Osteoblast (primary cell): ENCODE measurements at regions not wholly inside any gene's neighbourhood (a gene's known extent, or its start where the extent isn't known, plus 50 kb on each side); places are given as distances from the start of the nearest gene placed in this dataset.

ENCODE experiments used
- DNase-seq: peaks from one replicate; pipeline ENCODE4 v3.0.0; 2011; ENCODE audit warnings: low spot score, mixed read lengths; ENCODE audit not compliant: insufficient read length; ENCODE audit errors: missing footprints
- H2AFZ ChIP-seq: 2 replicates; pipeline ENCODE4 v1.6.0; 2011; ENCODE audit warnings: mild to moderate bottlenecking, low read length
- H3K27ac ChIP-seq: 2 replicates; pipeline ENCODE4 v1.5.1; 2011; ENCODE audit warnings: mild to moderate bottlenecking, low read depth, low read length, moderate library complexity
- H3K27me3 ChIP-seq: 2 replicates; pipeline ENCODE4 v1.6.0; 2012; ENCODE audit warnings: mild to moderate bottlenecking, control low read depth, inconsistent platforms, low read length, moderate library complexity; ENCODE audit not compliant: insufficient read depth
- H3K36me3 ChIP-seq: 2 replicates; pipeline ENCODE4 v1.5.1; 2011; ENCODE audit warnings: mild to moderate bottlenecking, low read length, control low read depth, moderate library complexity; ENCODE audit not compliant: insufficient read depth
- H3K4me1 ChIP-seq: 2 replicates; pipeline ENCODE4 v1.5.1; 2011; ENCODE audit warnings: mild to moderate bottlenecking, low read length, control low read depth, moderate library complexity; ENCODE audit not compliant: insufficient read depth
- H3K4me2 ChIP-seq: 2 replicates; pipeline ENCODE4 v1.6.0; 2011; ENCODE audit warnings: mild to moderate bottlenecking, low read length; ENCODE audit not compliant: insufficient read depth
- H3K4me3 ChIP-seq: fragments of 200-600 bp; sonication (generic); 3 replicates; pipeline ENCODE4 v1.5.1; 2012; ENCODE audit warnings: mild to moderate bottlenecking, low read length, inconsistent platforms; ENCODE audit not compliant: insufficient read depth
- H3K79me2 ChIP-seq: 2 replicates; pipeline ENCODE4 v1.6.0; 2012; ENCODE audit warnings: mild to moderate bottlenecking, low read length, control low read depth, inconsistent platforms; ENCODE audit not compliant: insufficient read depth
- H3K9me3 ChIP-seq: 2 replicates; pipeline ENCODE4 v1.5.1; 2011; ENCODE audit warnings: low read depth, low read length, control low read depth
- H4K20me1 ChIP-seq: 2 replicates; pipeline ENCODE4 v1.6.0; 2012; ENCODE audit warnings: mild to moderate bottlenecking, low read length, control low read depth; ENCODE audit not compliant: insufficient read depth
- TF ChIP-seq, protein P1 (sequence below): IDR thresholded peaks from 2 replicates; pipeline ENCODE4 v1.5.1; 2011; ENCODE audit warnings: mild to moderate bottlenecking, low read depth, low read length, moderate library complexity; ENCODE audit errors: extremely low read depth

- H3K4me3 ChIP-seq: no peak overlapping the region
- DNase-seq: no peak
- H3K27ac ChIP-seq: no peak overlapping the region
- TF ChIP-seq, protein P1, sequence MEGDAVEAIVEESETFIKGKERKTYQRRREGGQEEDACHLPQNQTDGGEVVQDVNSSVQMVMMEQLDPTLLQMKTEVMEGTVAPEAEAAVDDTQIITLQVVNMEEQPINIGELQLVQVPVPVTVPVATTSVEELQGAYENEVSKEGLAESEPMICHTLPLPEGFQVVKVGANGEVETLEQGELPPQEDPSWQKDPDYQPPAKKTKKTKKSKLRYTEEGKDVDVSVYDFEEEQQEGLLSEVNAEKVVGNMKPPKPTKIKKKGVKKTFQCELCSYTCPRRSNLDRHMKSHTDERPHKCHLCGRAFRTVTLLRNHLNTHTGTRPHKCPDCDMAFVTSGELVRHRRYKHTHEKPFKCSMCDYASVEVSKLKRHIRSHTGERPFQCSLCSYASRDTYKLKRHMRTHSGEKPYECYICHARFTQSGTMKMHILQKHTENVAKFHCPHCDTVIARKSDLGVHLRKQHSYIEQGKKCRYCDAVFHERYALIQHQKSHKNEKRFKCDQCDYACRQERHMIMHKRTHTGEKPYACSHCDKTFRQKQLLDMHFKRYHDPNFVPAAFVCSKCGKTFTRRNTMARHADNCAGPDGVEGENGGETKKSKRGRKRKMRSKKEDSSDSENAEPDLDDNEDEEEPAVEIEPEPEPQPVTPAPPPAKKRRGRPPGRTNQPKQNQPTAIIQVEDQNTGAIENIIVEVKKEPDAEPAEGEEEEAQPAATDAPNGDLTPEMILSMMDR: no peak
- H3K4me1 ChIP-seq: no peaks in the 10 kb centered on the region
- H3K9me3 ChIP-seq: no peaks in the 10 kb centered on the region
- no peaks in the 10 kb centered on the region for H3K79me2 ChIP-seq
- H2AFZ ChIP-seq: no peak overlapping the region
- H3K4me2 ChIP-seq: no peak overlapping the region
- H4K20me1 ChIP-seq: no peaks in the 10 kb centered on the region
- H3K36me3 ChIP-seq: no peaks in the 10 kb centered on the region
- no peaks in the 10 kb centered on the region for H3K27me3 ChIP-seq
Measured at GRCh38 chr5:110092955-110093785, 403.4 kb downstream of the MAN2A1 start.

GRCh38 chr5:110094109-110094508 lies 404.4 kb downstream of the MAN2A1 start:
- no peaks in the 10 kb centered on the region for H3K4me1 ChIP-seq
- no peak for DNase-seq
- no peak overlapping the region for H3K27ac ChIP-seq
- no peaks in the 10 kb centered on the region for H3K27me3 ChIP-seq
- H2AFZ ChIP-seq: no peak overlapping the region
- H3K79me2 ChIP-seq: no peaks in the 10 kb centered on the region
- no peak overlapping the region for H3K4me3 ChIP-seq
- TF ChIP-seq, protein P1: no peak
- H3K9me3 ChIP-seq: no peaks in the 10 kb centered on the region
- no peak overlapping the region for H3K4me2 ChIP-seq
- H3K36me3 ChIP-seq: no peaks in the 10 kb centered on the region
- no peaks in the 10 kb centered on the region for H4K20me1 ChIP-seq

GRCh38 chr5:110094548-110094947 lies 404.8 kb downstream of the MAN2A1 start:
- Histone ChIP-seq H4K20me1 (no peaks in the 10 kb centered on the region), H3K36me3 (no peaks in the 10 kb centered on the region), H3K27me3 (no peaks in the 10 kb centered on the region), H3K4me1 (no peaks in the 10 kb centered on the region), H3K79me2 (no peaks in the 10 kb centered on the region), H3K9me3 (no peaks in the 10 kb centered on the region), H3K27ac (no peak overlapping the region), H3K4me3 (no peak overlapping the region), H2AFZ (no peak overlapping the region), H3K4me2 (no peak overlapping the region)
- no peak for DNase-seq
- TF ChIP-seq, protein P1: no peak

- H3K36me3 ChIP-seq: no peaks in the 10 kb centered on the region
- H3K9me3 ChIP-seq: no peaks in the 10 kb centered on the region
- H3K4me1 ChIP-seq: no peaks in the 10 kb centered on the region
- H3K4me3 ChIP-seq: no peak overlapping the region
- TF ChIP-seq, protein P1: no peak
- no peaks in the 10 kb centered on the region for H3K27me3 ChIP-seq
- H4K20me1 ChIP-seq: no peaks in the 10 kb centered on the region
- no peak for DNase-seq
- no peak overlapping the region for H2AFZ ChIP-seq
- no peak overlapping the region for H3K27ac ChIP-seq
- no peaks in the 10 kb centered on the region for H3K79me2 ChIP-seq
- H3K4me2 ChIP-seq: no peak overlapping the region
Measured at GRCh38 chr5:110096419-110096818, 406.7 kb downstream of the MAN2A1 start.
